ENCODE measurements at regions not wholly inside any gene's neighbourhood (a gene's known extent, or its start where the extent isn't known, plus 50 kb on each side); places are given as distances from the start of the nearest gene placed in this dataset.

GRCh38 chr10:62577076-62577475, 202.9 kb downstream of the ZNF365 start:
- no peaks in the 10 kb centered on the region for H3K9me3 ChIP-seq (ENCODE audit: control insufficient read depth, low read length)
- H3K4me3 ChIP-seq (ENCODE audit: extremely low read depth, insufficient read depth, low read length, poor library complexity, severe bottlenecking), result no peak overlapping the region
- no peak overlapping the region for H3K27ac ChIP-seq (ENCODE audit: low read depth, low read length, severe bottlenecking)
- 97 to 100% methylated on average over 3 of the region's 4 CpGs for WGBS, 2 experiments (ENCODE audit: insufficient coverage in 2 of 2)
- no peaks in the 10 kb centered on the region for H3K4me1 ChIP-seq (ENCODE audit: control insufficient read depth, insufficient read depth, low read length, poor library complexity, severe bottlenecking)
- no peaks in the 10 kb centered on the region for H3K36me3 ChIP-seq (ENCODE audit: control insufficient read depth, insufficient read depth, low read length)

GRCh38 chr10:62577666-62578291, 203.6 kb downstream of the ZNF365 start:
- Histone ChIP-seq H3K9me3 (ENCODE audit: control insufficient read depth, low read length) (no peaks in the 10 kb centered on the region), H3K27ac (ENCODE audit: low read depth, low read length, severe bottlenecking) (no peak overlapping the region), H3K4me3 (ENCODE audit: extremely low read depth, insufficient read depth, low read length, poor library complexity, severe bottlenecking) (no peak overlapping the region), H3K36me3 (ENCODE audit: control insufficient read depth, insufficient read depth, low read length) (no peaks in the 10 kb centered on the region), H3K4me1 (ENCODE audit: control insufficient read depth, insufficient read depth, low read length, poor library complexity, severe bottlenecking) (peaks cover 7% of the 10 kb centered on the region)
- WGBS, 2 experiments (ENCODE audit: insufficient coverage in 2 of 2), result 88% methylated on average over 1 of the region's 2 CpGs; no CpG with 5 or more reads in 1 of the 2 experiments

- WGBS, 2 experiments (ENCODE audit: insufficient coverage in 2 of 2), result 93 to 95% methylated on average over 4 to 5 of the region's 6 CpGs
- peaks cover 12% of the 10 kb centered on the region for H3K4me1 ChIP-seq (ENCODE audit: control insufficient read depth, insufficient read depth, low read length, poor library complexity, severe bottlenecking)
- no peaks in the 10 kb centered on the region for H3K9me3 ChIP-seq (ENCODE audit: control insufficient read depth, low read length)
- no peak overlapping the region for H3K4me3 ChIP-seq (ENCODE audit: extremely low read depth, insufficient read depth, low read length, poor library complexity, severe bottlenecking)
- no peaks in the 10 kb centered on the region for H3K36me3 ChIP-seq (ENCODE audit: control insufficient read depth, insufficient read depth, low read length)
- no peak overlapping the region for H3K27ac ChIP-seq (ENCODE audit: low read depth, low read length, severe bottlenecking)
Observed at GRCh38 chr10:62578301-62578700, 204.1 kb downstream of the ZNF365 start.

DNA sequence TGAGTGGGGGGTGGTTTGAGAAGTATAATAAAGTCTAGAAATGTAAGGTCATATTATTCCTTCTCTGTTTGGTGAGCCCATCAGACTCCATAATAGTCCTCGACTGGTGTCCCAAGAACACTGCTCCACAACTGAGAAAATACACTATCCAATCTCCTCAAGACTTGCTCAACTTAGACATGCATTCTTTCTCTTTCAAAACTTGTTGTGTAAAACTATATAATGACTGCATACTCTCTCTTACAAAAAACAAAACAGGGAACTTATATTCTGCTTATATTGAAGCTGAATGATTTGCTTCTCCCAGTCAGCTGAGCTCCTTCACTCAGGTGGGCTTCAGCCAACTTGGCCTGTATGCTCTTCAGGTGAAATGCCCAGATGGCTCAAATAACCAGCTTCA, 204.7 kb downstream of the ZNF365 start:
- Histone ChIP-seq H3K9me3 (ENCODE audit: control insufficient read depth, low read length) (no peaks in the 10 kb centered on the region), H3K4me3 (ENCODE audit: extremely low read depth, insufficient read depth, low read length, poor library complexity, severe bottlenecking) (no peak overlapping the region), H3K27ac (ENCODE audit: low read depth, low read length, severe bottlenecking) (no peak overlapping the region), H3K4me1 (ENCODE audit: control insufficient read depth, insufficient read depth, low read length, poor library complexity, severe bottlenecking) (peaks cover 18% of the 10 kb centered on the region), H3K36me3 (ENCODE audit: control insufficient read depth, insufficient read depth, low read length) (no peaks in the 10 kb centered on the region)
- WGBS, 2 experiments (ENCODE audit: insufficient coverage in 2 of 2), result no CpG with 5 or more reads among the region's 1 CpG

- peaks cover 28% of the 10 kb centered on the region for H3K4me1 ChIP-seq (ENCODE audit: control insufficient read depth, insufficient read depth, low read length, poor library complexity, severe bottlenecking)
- H3K4me3 ChIP-seq (ENCODE audit: extremely low read depth, insufficient read depth, low read length, poor library complexity, severe bottlenecking), result no peak overlapping the region
- no peaks in the 10 kb centered on the region for H3K9me3 ChIP-seq (ENCODE audit: control insufficient read depth, low read length)
- no peak overlapping the region for H3K27ac ChIP-seq (ENCODE audit: low read depth, low read length, severe bottlenecking)
- H3K36me3 ChIP-seq (ENCODE audit: control insufficient read depth, insufficient read depth, low read length), result no peaks in the 10 kb centered on the region
Observed at GRCh38 chr10:62580396-62580795, 206.2 kb downstream of the ZNF365 start.

GRCh38 chr10:62581351-62581750, 207.2 kb downstream of the ZNF365 start:
- 80 to 93% methylated on average over 1 to 3 of the region's 3 CpGs for WGBS, 2 experiments (ENCODE audit: insufficient coverage in 2 of 2)
- Histone ChIP-seq H3K4me1 (ENCODE audit: control insufficient read depth, insufficient read depth, low read length, poor library complexity, severe bottlenecking) (peaks cover 28% of the 10 kb centered on the region), H3K36me3 (ENCODE audit: control insufficient read depth, insufficient read depth, low read length) (no peaks in the 10 kb centered on the region), H3K9me3 (ENCODE audit: control insufficient read depth, low read length) (no peaks in the 10 kb centered on the region), H3K27ac (ENCODE audit: low read depth, low read length, severe bottlenecking) (no peak overlapping the region), H3K4me3 (ENCODE audit: extremely low read depth, insufficient read depth, low read length, poor library complexity, severe bottlenecking) (no peak overlapping the region)

GRCh38 chr10:62582101-62582705, 208.0 kb downstream of the ZNF365 start:
- H3K4me3 ChIP-seq (ENCODE audit: extremely low read depth, insufficient read depth, low read length, poor library complexity, severe bottlenecking), result no peak overlapping the region
- H3K36me3 ChIP-seq (ENCODE audit: control insufficient read depth, insufficient read depth, low read length), result no peaks in the 10 kb centered on the region
- no peaks in the 10 kb centered on the region for H3K9me3 ChIP-seq (ENCODE audit: control insufficient read depth, low read length)
- peaks cover 28% of the 10 kb centered on the region for H3K4me1 ChIP-seq (ENCODE audit: control insufficient read depth, insufficient read depth, low read length, poor library complexity, severe bottlenecking)
- WGBS, 2 experiments (ENCODE audit: insufficient coverage in 2 of 2), result 89 to 100% methylated on average over 1 to 2 of the region's 4 CpGs
- H3K27ac ChIP-seq (ENCODE audit: low read depth, low read length, severe bottlenecking), result no peak overlapping the region

- Histone ChIP-seq H3K9me3 (ENCODE audit: control insufficient read depth, low read length) (no peaks in the 10 kb centered on the region), H3K4me3 (ENCODE audit: extremely low read depth, insufficient read depth, low read length, poor library complexity, severe bottlenecking) (no peak overlapping the region), H3K4me1 (ENCODE audit: control insufficient read depth, insufficient read depth, low read length, poor library complexity, severe bottlenecking) (peaks cover 28% of the 10 kb centered on the region), H3K36me3 (ENCODE audit: control insufficient read depth, insufficient read depth, low read length) (no peaks in the 10 kb centered on the region), H3K27ac (ENCODE audit: low read depth, low read length, severe bottlenecking) (no peak overlapping the region)
- WGBS, 2 experiments (ENCODE audit: insufficient coverage in 2 of 2), result 93% methylated on average over 3 of the region's 7 CpGs; no CpG with 5 or more reads in 1 of the 2 experiments
Observed at GRCh38 chr10:62582804-62583208, 208.6 kb downstream of the ZNF365 start.

DNA sequence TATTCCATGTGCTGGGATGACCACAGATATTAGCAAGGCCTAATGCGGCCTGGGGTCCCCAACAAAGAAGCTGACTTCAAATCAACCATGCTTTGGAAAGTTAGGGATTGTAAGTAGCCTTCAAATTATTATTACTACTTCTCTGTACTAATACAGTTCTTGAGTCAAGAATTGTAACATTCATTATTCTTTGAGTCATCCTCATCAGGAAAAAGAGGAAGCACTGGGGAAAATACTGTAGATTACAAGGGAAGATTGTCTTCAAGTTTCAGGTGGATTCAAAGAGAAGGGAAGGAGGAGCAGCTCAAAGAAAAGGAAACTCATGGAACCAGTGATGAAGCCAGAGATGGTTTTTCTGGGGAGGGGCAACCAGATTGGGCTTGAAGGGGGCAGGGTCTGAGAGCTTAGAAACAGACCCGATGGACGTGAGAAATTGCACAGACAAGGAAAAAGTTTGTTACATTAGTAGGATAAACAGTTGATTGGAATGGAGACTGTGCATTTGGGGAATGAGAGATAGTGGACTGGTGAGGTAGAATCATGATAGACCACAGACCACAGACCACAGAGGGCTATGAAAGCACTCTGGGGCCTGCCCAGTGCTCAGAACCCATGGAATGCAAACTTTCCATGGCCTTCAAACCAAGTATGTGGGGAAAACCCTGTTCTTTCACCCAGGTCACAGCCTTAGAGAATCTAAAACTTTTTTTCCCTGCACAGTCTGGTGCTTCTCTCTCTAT, 209.9 kb downstream of the ZNF365 start:
- WGBS, 2 experiments (ENCODE audit: insufficient coverage in 2 of 2), result 79 to 86% methylated on average over 2 of the region's 3 CpGs
- Histone ChIP-seq H3K4me1 (ENCODE audit: control insufficient read depth, insufficient read depth, low read length, poor library complexity, severe bottlenecking) (peaks cover 28% of the 10 kb centered on the region), H3K27ac (ENCODE audit: low read depth, low read length, severe bottlenecking) (peak overlapping the region; percentile 1), H3K9me3 (ENCODE audit: control insufficient read depth, low read length) (no peaks in the 10 kb centered on the region), H3K4me3 (ENCODE audit: extremely low read depth, insufficient read depth, low read length, poor library complexity, severe bottlenecking) (no peak overlapping the region), H3K36me3 (ENCODE audit: control insufficient read depth, insufficient read depth, low read length) (no peaks in the 10 kb centered on the region)

DNA sequence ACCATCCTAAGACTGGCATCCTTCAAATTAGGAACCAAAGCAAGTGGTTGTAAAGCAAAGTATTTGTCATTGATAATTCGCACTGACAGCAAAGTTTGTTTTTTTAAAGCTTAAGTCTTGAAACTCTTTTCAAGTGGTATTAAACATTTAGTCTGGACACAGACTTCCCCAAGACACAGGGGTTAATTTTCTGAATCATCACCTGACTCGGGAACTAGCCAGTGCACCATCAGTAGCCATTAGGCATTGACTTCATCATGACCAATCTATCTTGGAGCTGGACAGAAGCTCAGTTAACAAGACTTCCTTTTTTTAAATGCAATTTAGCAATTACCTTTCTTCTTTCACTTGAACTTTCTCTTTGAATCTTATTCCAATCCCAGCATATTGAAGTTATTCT, 210.6 kb downstream of the ZNF365 start:
- no peaks in the 10 kb centered on the region for H3K36me3 ChIP-seq (ENCODE audit: control insufficient read depth, insufficient read depth, low read length)
- WGBS, 2 experiments (ENCODE audit: insufficient coverage in 2 of 2), result 75 to 86% methylated on average over 1 of the region's 2 CpGs
- peak overlapping the region; percentile 1 for H3K27ac ChIP-seq (ENCODE audit: low read depth, low read length, severe bottlenecking)
- no peak overlapping the region for H3K4me3 ChIP-seq (ENCODE audit: extremely low read depth, insufficient read depth, low read length, poor library complexity, severe bottlenecking)
- peaks cover 28% of the 10 kb centered on the region for H3K4me1 ChIP-seq (ENCODE audit: control insufficient read depth, insufficient read depth, low read length, poor library complexity, severe bottlenecking)
- no peaks in the 10 kb centered on the region for H3K9me3 ChIP-seq (ENCODE audit: control insufficient read depth, low read length)

All from mesodermal cell (in vitro differentiated cells).